ENCODE measurements at regions not wholly inside any gene's neighbourhood (a gene's known extent, or its start where the extent isn't known, plus 50 kb on each side); places are given as distances from the start of the nearest gene placed in this dataset.

GRCh38 chr6:3619800-3620199 is 131.7 kb downstream of the PXDC1 start:
- no peak for ATAC-seq (ENCODE audit: low FRiP score)
- no peak for DNase-seq (ENCODE audit: low spot score)
- TF ChIP-seq CTCF (IDR thresholded peaks at IDR 0.05) = no peak

- ATAC-seq (ENCODE audit: low FRiP score) (no peak), DNase-seq (ENCODE audit: low spot score) (no peak)
- no peak for TF ChIP-seq CTCF (IDR thresholded peaks at IDR 0.05)
Observed at GRCh38 chr6:3619201-3619600, 132.3 kb downstream of the PXDC1 start.

GRCh38 chr6:3618642-3619041 is 132.9 kb downstream of the PXDC1 start:
- ATAC-seq (ENCODE audit: low FRiP score) (no peak), DNase-seq (ENCODE audit: low spot score) (no peak)
- TF ChIP-seq CTCF (IDR thresholded peaks at IDR 0.05) = no peak

DNA sequence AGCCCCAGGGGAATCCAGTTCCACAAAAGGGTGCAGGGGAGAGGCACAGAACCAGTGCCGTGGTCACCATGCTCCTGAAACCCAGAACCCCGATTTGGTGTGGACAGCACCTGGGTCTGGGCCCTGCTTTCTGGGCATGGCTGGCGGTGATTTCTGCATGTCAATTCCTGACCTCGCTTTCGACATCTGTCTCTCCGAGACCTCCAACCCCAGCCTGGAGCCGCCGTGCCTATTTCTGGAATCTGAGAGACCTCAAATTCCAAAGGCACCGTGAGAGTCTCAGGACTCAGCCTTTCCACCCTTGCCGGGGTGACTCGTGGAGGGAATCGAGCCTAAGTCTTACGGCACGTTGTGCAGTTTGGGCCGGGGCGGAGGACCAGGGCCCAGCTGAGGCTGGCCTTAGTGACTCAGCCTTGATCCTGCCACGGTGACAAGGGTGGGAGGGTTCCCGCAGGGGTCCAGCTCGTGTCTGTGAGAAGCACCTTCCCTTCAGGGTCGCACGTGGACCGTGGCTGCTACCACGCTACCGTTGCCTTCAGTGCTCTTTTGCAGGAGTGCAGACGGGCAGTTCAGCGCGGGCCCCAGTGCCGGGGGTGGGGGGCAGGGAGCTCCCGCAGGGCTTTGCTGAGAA is 133.7 kb downstream of the PXDC1 start:
- no peak for TF ChIP-seq CTCF (IDR thresholded peaks at IDR 0.05)
- ATAC-seq (ENCODE audit: low FRiP score) (no peak), DNase-seq (ENCODE audit: low spot score) (no peak)

DNA sequence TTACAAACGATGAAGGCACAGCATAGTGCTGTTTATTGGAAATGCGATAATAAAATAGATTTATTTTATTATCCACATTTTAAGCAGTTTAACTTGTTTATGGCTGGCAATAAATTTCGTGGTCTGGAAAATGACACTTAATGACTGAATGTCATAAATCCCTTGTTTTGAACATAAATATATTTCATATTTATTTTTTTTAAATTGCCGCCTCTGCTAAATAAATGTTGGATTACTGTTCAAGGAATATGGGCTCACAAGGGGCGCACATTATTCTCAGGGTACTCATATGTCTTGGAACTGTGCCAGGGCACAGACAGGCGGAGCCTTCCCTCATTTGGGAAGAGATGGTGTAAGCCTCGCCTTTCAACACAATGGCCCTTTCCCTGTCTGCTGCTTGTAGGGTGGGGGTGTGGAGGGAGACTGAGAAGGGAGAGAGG is 134.3 kb downstream of the PXDC1 start:
- DNase-seq (ENCODE audit: low spot score) = no peak
- ATAC-seq (ENCODE audit: low FRiP score) = no peak

DNA sequence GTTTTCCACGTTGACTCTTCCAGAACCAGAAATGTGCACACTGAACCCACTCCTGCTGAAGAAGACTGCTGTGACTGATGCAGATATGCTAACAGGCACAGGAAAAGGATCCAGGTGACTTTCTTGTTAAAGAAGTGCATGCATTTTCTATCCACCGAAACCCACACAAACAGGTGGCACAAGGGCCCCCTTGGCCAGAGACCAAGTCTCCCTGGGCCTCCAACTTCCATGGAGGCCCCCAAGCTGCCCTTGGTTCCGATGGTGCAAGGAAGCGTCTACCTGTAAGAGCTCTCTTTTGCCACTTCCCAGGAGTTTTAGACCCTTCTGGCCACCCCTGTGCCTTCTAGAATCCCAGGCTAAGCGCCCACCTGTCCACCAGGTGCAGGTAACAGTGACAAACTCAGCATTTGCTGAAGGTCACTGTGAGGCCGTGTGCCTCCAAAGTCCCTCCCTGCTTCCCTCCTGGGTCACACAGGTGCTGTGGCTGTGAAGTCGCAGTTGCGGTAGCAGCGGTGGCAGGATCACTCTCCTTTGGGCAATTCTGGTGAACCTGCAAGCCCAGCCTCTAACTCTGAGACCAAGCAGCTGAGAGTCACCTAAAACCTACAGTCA is 134.8 kb downstream of the PXDC1 start:
- ATAC-seq (ENCODE audit: low FRiP score) = no peak
- no peak for TF ChIP-seq CTCF (IDR thresholded peaks at IDR 0.05)
- DNase-seq (ENCODE audit: low spot score) = no peak

More for the DNA sequence above, 134.3 kb downstream of the PXDC1 start:
- no peak for TF ChIP-seq CTCF (IDR thresholded peaks at IDR 0.05)
